COLO668 (cell line): ENCODE measurements at regions not wholly inside any gene's neighbourhood (a gene's known extent, or its start where the extent isn't known, plus 50 kb on each side); places are given as distances from the start of the nearest gene placed in this dataset.
"Not testable (repeated sequence)": the region's sequence is repeated elsewhere in the genome, so short reads cannot be mapped to it uniquely, and the experiment has no call there.

Source experiments
- DNase-seq: peaks from one replicate; lab custom pipeline; 2025; ENCODE audit not compliant: unreplicated experiment; lab: John Stamatoyannopoulos, UW

DNA sequence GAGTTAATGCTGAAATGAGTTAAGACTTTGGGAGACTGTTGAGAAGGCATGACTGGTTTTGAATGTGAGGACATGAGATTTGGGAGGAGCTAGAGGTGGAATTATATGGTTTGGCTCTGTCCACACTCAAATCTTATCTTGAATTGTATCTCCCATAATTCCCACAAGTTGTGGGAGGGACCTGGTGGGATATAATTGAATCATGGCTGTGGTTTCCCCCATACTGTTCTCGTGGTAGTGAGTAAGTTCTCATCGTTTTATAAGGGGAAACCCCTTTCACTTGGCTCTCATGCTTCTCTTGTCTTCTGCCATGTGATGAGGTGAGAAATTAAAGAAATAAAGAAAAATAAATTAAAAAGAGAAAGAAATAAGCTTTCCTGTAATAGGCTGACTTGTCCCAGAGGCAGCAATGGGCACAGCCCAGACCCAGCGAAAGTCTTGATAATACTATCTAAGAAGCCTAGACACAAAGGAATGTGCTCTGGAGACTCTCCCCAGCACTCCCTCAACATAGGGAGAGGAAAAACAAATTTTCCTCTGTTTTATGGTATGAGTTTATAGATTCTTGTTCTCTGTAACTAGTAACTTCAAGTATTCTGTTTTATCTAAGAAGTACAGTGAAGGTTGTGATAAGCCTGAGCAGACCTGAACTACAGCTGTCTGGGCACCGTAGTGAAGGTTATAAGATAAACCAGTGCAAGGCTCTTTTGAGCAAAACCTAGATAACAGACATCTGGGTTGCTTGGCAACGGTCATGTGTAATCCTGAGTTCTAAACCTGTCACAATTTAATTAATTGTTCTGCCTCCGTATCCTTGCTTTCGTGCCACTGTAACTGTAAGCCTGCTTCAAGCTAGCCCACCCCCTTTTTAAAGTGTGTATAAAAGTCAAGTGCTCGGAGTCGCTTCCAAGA is 88.9 kb upstream of the ECI2 start:
- DNase-seq: no peak

- no peak for DNase-seq
These were observed 85.2 kb upstream of the ECI2 start for GRCh38 chr6:4220558-4220957.

- DNase-seq: not testable (repeated sequence)
These were observed 83.4 kb upstream of the ECI2 start for GRCh38 chr6:4218619-4219317.

DNA sequence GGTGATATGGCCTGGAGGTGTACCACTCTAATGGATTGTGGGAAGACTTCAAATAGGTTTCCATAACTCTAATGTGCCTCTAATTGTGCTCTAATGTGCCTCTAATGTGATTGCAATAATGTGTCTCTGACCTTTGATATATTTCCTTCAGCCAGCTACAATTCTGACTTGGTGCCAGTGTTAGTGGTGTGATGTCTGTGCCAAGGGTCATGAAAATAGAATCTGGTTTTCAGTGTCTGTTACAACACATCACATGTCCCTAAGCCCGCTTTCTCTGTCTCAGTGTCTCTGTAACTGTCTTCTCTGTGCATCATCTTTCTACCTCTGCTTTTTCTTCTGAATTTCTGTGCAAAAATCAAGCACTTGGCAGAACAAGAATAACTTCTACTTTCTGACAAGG is 77.2 kb upstream of the ECI2 start:
- no peak for DNase-seq

- DNase-seq: peak; percentile 5
These were observed 75.4 kb upstream of the ECI2 start for GRCh38 chr6:4210629-4211419.

DNA sequence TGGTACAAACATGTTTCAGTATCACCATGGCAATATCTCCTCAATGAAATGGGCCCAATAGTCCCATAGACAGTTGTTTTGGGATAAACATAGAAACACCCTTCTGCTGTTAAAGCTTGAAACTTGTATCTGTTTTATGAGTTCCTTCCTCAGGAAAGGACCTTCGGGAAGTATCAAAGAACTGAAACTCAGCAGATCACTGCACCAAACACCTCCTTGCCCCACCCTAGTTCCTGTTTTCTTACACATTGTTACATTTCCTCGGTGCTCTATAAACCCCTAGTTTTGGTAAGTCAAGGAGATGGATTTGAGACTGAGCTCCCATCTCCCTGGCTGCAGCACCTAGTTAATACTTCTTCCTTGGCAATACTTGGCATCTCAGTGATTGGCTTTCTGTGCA is 73.8 kb upstream of the ECI2 start:
- no peak for DNase-seq

- DNase-seq: no peak
These were observed 72.8 kb upstream of the ECI2 start for GRCh38 chr6:4208158-4208557.

GRCh38 chr6:4203642-4204417 is 68.5 kb upstream of the ECI2 start:
- DNase-seq: not testable (repeated sequence)

- no peak for DNase-seq
These were observed 57.3 kb upstream of the ECI2 start for GRCh38 chr6:4192627-4193026.

- no peak for DNase-seq
These were observed 56.8 kb upstream of the ECI2 start for GRCh38 chr6:4192173-4192572.

DNA sequence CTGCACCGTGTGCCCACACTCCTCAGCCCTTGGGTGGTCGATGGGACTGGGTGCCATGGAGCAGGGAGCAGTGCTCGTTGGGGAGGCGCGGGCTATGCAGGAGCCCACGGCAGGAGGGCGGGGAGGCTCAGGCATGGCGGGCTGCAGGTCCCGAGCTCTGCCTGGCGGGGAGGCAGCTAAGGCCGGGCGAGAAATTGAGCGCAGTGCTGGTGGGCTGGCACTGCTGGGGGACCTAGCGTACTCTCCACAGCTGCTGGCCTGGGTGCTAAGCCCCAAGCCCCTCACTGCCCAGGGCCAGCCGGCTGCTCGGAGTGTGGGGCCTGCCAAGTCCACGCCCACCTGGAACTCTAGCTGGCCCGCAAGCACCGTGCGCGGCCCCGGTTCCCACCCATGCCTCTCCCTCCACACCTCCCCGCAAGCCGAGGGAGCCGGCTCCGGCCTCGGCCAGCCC is 55.9 kb upstream of the ECI2 start:
- no peak for DNase-seq

GRCh38 chr6:4189249-4189648 is 53.9 kb upstream of the ECI2 start:
- no peak for DNase-seq

DNA sequence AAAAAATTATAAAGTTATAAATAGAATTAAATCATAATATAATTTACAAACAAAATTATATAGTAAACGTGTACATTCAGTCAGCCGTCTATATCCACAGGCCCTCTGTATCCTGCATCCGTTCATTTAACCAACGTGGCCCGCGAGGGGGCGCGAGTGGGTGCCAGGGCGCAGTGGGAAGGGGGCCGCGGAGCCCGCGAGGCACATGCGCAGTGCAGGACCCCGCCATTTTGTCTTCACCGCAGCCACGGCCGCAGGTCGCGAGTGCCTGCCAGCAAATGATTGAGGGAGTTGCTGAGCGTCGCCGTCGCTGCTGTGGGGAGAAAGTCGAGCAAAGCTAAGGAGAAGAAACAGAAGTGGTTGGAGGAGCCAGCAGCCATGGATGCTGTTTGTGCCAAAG is 53.4 kb upstream of the ECI2 start:
- no peak for DNase-seq

GRCh38 chr6:4187480-4187879 is 52.1 kb upstream of the ECI2 start:
- DNase-seq: no peak

DNA sequence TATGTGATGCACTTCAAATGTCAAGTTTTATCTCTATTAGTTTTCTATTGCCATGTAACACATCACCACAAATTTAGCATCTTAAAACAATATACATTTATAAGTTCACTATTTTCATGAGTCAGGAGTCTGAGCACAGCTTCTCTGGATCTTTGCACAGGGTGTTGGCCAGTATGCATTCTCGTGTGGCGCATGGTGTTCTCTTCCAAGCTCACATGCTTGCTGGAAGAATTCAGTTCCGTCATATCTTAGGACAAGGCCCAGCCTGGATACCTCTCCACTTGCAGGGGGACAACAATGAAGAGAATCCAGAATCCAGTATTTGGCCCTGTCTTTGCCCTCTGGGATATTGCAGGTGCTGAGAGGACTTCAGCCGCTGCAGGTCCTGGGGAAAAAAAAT is 51.0 kb upstream of the ECI2 start:
- DNase-seq: no peak

DNA sequence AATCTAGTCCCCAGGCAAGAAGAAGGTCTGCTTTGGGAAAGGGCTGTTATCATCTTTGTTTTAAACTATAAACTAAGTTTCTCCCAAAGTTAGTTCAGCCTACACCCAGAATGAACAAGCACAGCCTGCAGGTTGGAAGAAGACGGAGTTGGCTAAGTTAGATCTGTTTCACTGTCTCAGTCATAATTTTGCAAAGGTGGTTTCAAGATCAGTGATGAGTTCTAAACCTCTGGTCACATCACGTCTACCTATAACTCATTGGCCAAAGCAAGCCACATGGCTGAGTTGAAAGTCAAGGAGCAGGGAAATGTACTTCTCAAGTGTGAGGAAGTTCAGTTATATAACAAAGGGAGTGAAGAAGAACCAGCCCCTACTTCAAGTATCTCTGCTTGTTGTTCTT is 50.5 kb upstream of the ECI2 start:
- DNase-seq: no peak

DNA sequence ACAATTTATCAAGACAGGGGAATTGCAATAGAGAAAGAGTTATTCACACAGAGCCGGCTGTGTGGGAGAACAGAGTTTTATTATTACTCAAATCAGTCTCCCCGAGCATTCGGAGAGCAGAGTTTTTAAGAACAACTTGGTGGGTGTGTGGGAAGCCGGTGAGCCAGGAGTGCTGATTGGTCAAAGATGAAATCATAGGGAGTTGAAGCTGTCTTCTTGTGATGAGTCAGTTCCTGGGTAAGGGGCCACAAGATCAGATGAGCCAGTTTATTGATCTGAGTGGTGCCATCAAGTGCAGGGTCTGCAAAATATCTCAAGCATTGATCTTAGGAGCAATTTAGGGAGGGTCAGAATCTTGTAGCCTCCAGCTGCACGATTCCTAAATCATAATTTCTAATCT is 50.0 kb upstream of the ECI2 start:
- DNase-seq: no peak
